GM12864 (cell line): ENCODE measurements at regions not wholly inside any gene's neighbourhood (a gene's known extent, or its start where the extent isn't known, plus 50 kb on each side); places are given as distances from the start of the nearest gene placed in this dataset.

Experiments used
- DNase-seq: peaks from one replicate; pipeline ENCODE4 v3.0.0-alpha.2; 2011; ENCODE audit warnings: low read depth
- H3K4me3 ChIP-seq: 2 replicates; pipeline ENCODE4 v1.5.1; 2011; ENCODE audit warnings: mild to moderate bottlenecking, low read depth, low read length, control low read depth
- CTCF ChIP-seq: IDR thresholded peaks from 2 replicates; pipeline ENCODE4 v1.5.1; 2011; ENCODE audit warnings: low read depth, mild to moderate bottlenecking, moderate library complexity, low read length, control low read depth, inconsistent platforms; ENCODE audit errors: missing control alignments

GRCh38 chr4:126719852-126720251, 912.9 kb upstream of the INTU start:
- TF ChIP-seq CTCF: no peak
- H3K4me3 ChIP-seq: no peak overlapping the region
- no peak for DNase-seq

GRCh38 chr4:126725906-126726305, 906.9 kb upstream of the INTU start:
- no peak for DNase-seq
- TF ChIP-seq CTCF: no peak
- no peak overlapping the region for H3K4me3 ChIP-seq

GRCh38 chr4:126727461-126727860, 905.3 kb upstream of the INTU start:
- DNase-seq: no peak
- no peak overlapping the region for H3K4me3 ChIP-seq
- TF ChIP-seq CTCF: no peak

GRCh38 chr4:126731062-126731461, 901.7 kb upstream of the INTU start:
- no peak overlapping the region for H3K4me3 ChIP-seq
- no peak for DNase-seq
- no peak for TF ChIP-seq CTCF

GRCh38 chr4:126733301-126733700, 899.5 kb upstream of the INTU start:
- TF ChIP-seq CTCF: no peak
- DNase-seq: no peak
- H3K4me3 ChIP-seq: no peak overlapping the region

- no peak for DNase-seq
- TF ChIP-seq CTCF: no peak
- no peak overlapping the region for H3K4me3 ChIP-seq
Observed at GRCh38 chr4:126734465-126734864, 898.3 kb upstream of the INTU start.

- no peak overlapping the region for H3K4me3 ChIP-seq
- no peak for DNase-seq
- TF ChIP-seq CTCF: no peak
Observed at GRCh38 chr4:126735294-126736132, 897.2 kb upstream of the INTU start.
